ENCODE measurements at regions not wholly inside any gene's neighbourhood (a gene's known extent, or its start where the extent isn't known, plus 50 kb on each side); places are given as distances from the start of the nearest gene placed in this dataset.

GRCh38 chr2:65991381-65992197, 443.3 kb upstream of the MEIS1 start (continued):
- TF ChIP-seq HIC1 (tag by site-specific recombination; IDR thresholded peaks at IDR 0.05), result 0 out of 2 replicates have a peak, but pooled peaks have one; percentile 17
- no peak for TF ChIP-seq ZNF114 (tag by site-specific recombination; IDR thresholded peaks at IDR 0.05)
- no peak for TF ChIP-seq SETDB1 (IDR thresholded peaks at IDR 0.05; ENCODE audit: insufficient read length, low read length)
- no peak for TF ChIP-seq ZNF214 (tag by site-specific recombination; IDR thresholded peaks at IDR 0.05; ENCODE audit: borderline replicate concordance)
- no peak for TF ChIP-seq ZBTB17 (tag by site-specific recombination; IDR thresholded peaks at IDR 0.05)
- peak; percentile 48; the same call in 1 of the 2 replicates for TF ChIP-seq GLIS1 (tag by site-specific recombination; IDR thresholded peaks at IDR 0.05)
- peak; percentile 82; the same call in 1 of the 2 replicates for TF ChIP-seq HOXD13 (CRISPR knock-in tag; IDR thresholded peaks at IDR 0.05; ENCODE audit: borderline replicate concordance)
- peak; percentile 67; the same call in 1 of the 2 replicates for TF ChIP-seq MZF1 (tag by site-specific recombination; IDR thresholded peaks at IDR 0.05; ENCODE audit: borderline replicate concordance)
- peak; percentile 54; the same call in 1 of the 2 replicates for TF ChIP-seq TSHZ1 (tag by site-specific recombination; IDR thresholded peaks at IDR 0.05; ENCODE audit: borderline replicate concordance)
- peak; percentile 91 for TF ChIP-seq BCL6B (tag by site-specific recombination; IDR thresholded peaks at IDR 0.05)
- TF ChIP-seq ZNF843 (tag by site-specific recombination; IDR thresholded peaks at IDR 0.05), result peak; percentile 89
- no peak for TF ChIP-seq ZNF26 (tag by site-specific recombination; IDR thresholded peaks at IDR 0.05)
- peak; percentile 78 for TF ChIP-seq OSR2 (tag by site-specific recombination; IDR thresholded peaks at IDR 0.05)
- peak; percentile 67 for TF ChIP-seq PRDM4 (tag by site-specific recombination; IDR thresholded peaks at IDR 0.05)
- TF ChIP-seq OVOL3 (tag by site-specific recombination; IDR thresholded peaks at IDR 0.05), result peak; percentile 80; the same call in 1 of the 2 replicates
- TF ChIP-seq ZNF645 (tag by site-specific recombination; IDR thresholded peaks at IDR 0.05), result no peak
- TF ChIP-seq ZNF23 (tag by site-specific recombination; IDR thresholded peaks at IDR 0.05; ENCODE audit: borderline replicate concordance), result no peak
- TF ChIP-seq IKZF3 (tag by site-specific recombination; IDR thresholded peaks at IDR 0.05), result peak; percentile 34; the same call in 1 of the 2 replicates
- peak; percentile 83 for TF ChIP-seq PRDM6 (tag by site-specific recombination; IDR thresholded peaks at IDR 0.05)
- TF ChIP-seq FEZF1 (tag by site-specific recombination; IDR thresholded peaks at IDR 0.05), result peak; percentile 90
- peak; percentile 67; the same call in 1 of the 2 replicates for TF ChIP-seq INSM2 (tag by site-specific recombination; IDR thresholded peaks at IDR 0.05)
- TF ChIP-seq ZIC2 (tag by site-specific recombination; IDR thresholded peaks at IDR 0.05), result peak; percentile 32; the same call in 1 of the 2 replicates
